KOPT-K1 (cell line): ENCODE measurements at regions not wholly inside any gene's neighbourhood (a gene's known extent, or its start where the extent isn't known, plus 50 kb on each side); places are given as distances from the start of the nearest gene placed in this dataset.

ENCODE experiments used
- H3K27ac ChIP-seq: fragments of 200-600 bp; sonication (generic); 2 replicates; pipeline ENCODE4 v1.5.1; 2016; ENCODE audit warnings: antibody characterized with exemption, mild to moderate bottlenecking, low read depth, low read length; ENCODE audit not compliant: poor library complexity, severe bottlenecking
- H3K36me3 ChIP-seq: fragments of 200-600 bp; sonication (generic); 2 replicates; pipeline ENCODE4 v1.5.1; 2017; ENCODE audit warnings: antibody characterized with exemption, mild to moderate bottlenecking, low read length, moderate library complexity; ENCODE audit not compliant: insufficient read depth
- H3K9me3 ChIP-seq: fragments of 200-600 bp; sonication (generic); 2 replicates; pipeline ENCODE4 v1.5.1; 2017; ENCODE audit warnings: antibody characterized with exemption, low read length, mild to moderate bottlenecking; ENCODE audit not compliant: insufficient read depth, poor library complexity, severe bottlenecking

DNA sequence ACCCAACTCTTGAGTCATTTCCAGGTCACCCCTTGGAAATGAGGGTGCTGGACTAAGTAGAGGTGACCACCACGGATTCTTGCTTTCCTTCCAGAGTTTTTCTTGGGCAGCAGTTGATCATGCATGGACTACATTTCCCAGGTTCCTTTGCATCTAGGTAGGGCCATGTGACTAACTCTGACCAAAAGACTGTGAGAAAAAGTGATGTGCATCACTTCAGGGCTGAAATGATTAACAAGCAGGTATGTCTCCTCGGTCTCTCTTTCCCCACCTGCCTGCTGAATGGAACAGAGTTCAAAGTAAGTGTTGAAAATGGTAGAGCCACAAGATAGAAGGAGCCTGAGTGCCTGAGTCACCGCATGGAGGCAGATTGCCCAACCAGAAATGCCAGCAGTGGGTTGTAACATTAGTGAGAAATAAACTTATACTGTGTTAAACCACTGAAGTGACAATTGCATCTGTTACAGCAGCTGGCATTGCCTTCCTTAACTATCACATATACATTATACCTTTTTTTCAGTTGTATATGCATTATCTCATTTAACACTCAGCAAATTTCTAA is 113.5 kb downstream of the MN1 start:
- H3K36me3 ChIP-seq: no peaks in the 10 kb centered on the region
- H3K27ac ChIP-seq: no peak overlapping the region
- no peaks in the 10 kb centered on the region for H3K9me3 ChIP-seq

GRCh38 chr22:27689664-27690063 is 111.9 kb downstream of the MN1 start:
- no peak overlapping the region for H3K27ac ChIP-seq
- H3K9me3 ChIP-seq: peaks cover 4% of the 10 kb centered on the region
- no peaks in the 10 kb centered on the region for H3K36me3 ChIP-seq

- H3K27ac ChIP-seq: no peak overlapping the region
These were observed 111.0 kb downstream of the MN1 start for GRCh38 chr22:27690599-27690998.

DNA sequence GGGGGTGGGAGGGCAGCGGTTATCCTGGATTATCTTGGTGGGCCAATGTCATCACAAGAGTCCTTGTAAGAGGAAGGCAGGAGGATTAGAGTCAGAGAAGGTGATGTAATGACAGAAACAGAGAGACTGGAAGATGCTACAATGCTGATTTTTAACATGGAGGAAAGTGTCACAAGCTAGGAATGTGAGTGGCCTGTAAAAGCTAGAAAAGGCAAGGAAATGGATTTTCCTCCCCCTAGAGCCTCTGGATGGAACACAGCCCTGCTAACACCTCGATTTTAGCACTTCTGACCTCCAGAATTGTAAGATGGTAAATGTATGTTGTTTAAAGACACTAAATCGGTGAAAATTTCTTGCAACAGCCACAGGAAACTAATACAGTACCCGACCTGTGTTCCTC is 109.3 kb downstream of the MN1 start:
- H3K9me3 ChIP-seq: peaks cover 8% of the 10 kb centered on the region
- no peak overlapping the region for H3K27ac ChIP-seq
- no peaks in the 10 kb centered on the region for H3K36me3 ChIP-seq

More at GRCh38 chr22:27690599-27690998, 111.0 kb downstream of the MN1 start:
- peaks cover 4% of the 10 kb centered on the region for H3K9me3 ChIP-seq
- no peaks in the 10 kb centered on the region for H3K36me3 ChIP-seq

DNA sequence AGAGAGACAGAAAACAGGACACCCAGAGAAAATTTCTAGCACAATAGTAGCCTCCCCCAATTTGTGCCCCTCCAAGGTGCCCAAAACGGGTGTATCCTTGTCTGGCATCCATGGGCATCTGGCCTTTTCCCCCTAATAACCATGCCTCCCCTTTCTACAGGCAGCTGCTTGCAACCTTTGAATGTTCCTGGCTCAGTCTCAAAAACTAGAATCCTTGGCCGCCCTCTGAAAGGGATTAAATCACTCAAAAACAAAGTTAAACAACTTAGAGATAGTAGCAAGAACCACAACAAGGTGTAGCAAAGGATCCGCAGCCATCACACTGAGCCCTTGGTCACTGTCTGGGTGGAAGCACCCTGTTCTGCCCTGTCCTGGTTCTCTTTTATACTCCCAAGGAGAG is 105.6 kb downstream of the MN1 start:
- Histone ChIP-seq H3K27ac (no peak overlapping the region), H3K9me3 (peaks cover 18% of the 10 kb centered on the region), H3K36me3 (no peaks in the 10 kb centered on the region)

DNA sequence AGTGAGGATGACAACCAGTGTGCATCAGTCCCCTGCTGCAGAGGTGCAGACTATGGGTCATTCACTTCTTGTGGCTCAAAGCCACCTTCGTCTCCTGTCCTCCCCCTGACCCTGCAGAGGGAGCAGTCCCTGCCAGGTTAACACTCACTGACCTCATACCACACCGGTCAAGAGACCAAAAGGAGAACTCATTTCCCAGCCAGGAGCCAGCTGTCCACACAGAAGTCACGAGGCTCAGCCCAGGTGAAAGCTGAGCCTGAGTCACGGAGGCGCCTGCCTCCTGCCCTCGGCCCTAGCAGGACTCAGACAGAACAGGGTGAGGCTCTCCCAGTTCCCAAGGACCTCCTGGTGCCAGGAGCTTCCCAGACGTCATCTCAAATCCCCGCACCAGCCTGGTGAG is 103.7 kb downstream of the MN1 start:
- Histone ChIP-seq H3K9me3 (peaks cover 30% of the 10 kb centered on the region), H3K27ac (no peak overlapping the region), H3K36me3 (no peaks in the 10 kb centered on the region)
